ENCODE measurements at regions not wholly inside any gene's neighbourhood (a gene's known extent, or its start where the extent isn't known, plus 50 kb on each side); places are given as distances from the start of the nearest gene placed in this dataset.

DNA sequence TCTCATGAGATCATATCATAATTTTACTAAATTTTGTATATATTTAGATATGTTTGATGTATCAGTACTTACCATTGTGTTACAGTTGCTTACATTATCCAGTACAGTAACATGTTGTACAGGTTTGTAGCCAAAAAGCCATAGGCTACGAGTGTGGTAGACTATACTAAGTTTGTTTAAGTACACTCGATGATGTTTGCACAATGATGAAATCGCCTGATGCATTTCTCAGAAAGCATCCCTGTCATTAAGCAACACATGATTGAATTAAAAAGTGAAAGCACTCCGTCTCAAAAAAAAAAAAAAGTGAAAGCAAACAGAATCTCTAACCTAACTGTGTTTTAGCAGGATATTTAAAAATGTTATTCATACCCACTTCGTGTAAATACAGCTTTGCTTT lies 104.9 kb upstream of the TFAP2D start:
- Histone ChIP-seq H3K79me2 (ENCODE audit: insufficient read depth, low read length) (no peaks in the 10 kb centered on the region), H3K4me2 (ENCODE audit: insufficient read depth, low read length) (no peak overlapping the region), H3K4me3 (ENCODE audit: insufficient read depth, low read length) (no peak overlapping the region), H3K4me1 (ENCODE audit: insufficient read depth, low read length) (no peaks in the 10 kb centered on the region), H3K27ac (ENCODE audit: low read depth, low read length) (no peak overlapping the region), H4K20me1 (ENCODE audit: insufficient read depth, low read length) (no peaks in the 10 kb centered on the region), H3K27me3 (ENCODE audit: insufficient read depth, low read length) (no peaks in the 10 kb centered on the region), H2AFZ (ENCODE audit: low read length) (no peak overlapping the region), H3K9me3 (ENCODE audit: low read depth, low read length) (no peaks in the 10 kb centered on the region), H3K36me3 (ENCODE audit: insufficient read depth, low read length) (no peaks in the 10 kb centered on the region)
- TF ChIP-seq, protein P1, sequence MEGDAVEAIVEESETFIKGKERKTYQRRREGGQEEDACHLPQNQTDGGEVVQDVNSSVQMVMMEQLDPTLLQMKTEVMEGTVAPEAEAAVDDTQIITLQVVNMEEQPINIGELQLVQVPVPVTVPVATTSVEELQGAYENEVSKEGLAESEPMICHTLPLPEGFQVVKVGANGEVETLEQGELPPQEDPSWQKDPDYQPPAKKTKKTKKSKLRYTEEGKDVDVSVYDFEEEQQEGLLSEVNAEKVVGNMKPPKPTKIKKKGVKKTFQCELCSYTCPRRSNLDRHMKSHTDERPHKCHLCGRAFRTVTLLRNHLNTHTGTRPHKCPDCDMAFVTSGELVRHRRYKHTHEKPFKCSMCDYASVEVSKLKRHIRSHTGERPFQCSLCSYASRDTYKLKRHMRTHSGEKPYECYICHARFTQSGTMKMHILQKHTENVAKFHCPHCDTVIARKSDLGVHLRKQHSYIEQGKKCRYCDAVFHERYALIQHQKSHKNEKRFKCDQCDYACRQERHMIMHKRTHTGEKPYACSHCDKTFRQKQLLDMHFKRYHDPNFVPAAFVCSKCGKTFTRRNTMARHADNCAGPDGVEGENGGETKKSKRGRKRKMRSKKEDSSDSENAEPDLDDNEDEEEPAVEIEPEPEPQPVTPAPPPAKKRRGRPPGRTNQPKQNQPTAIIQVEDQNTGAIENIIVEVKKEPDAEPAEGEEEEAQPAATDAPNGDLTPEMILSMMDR (IDR thresholded peaks at IDR 0.05; ENCODE audit: extremely low read depth, low read depth, low read length): no peak
- DNase-seq (ENCODE audit: insufficient read length, low spot score, missing footprints): no peak

GRCh38 chr6:50610562-50610961 lies 102.8 kb upstream of the TFAP2D start:
- H3K27me3 ChIP-seq (ENCODE audit: insufficient read depth, low read length): no peaks in the 10 kb centered on the region
- no peaks in the 10 kb centered on the region for H3K4me1 ChIP-seq (ENCODE audit: insufficient read depth, low read length)
- no peak overlapping the region for H2AFZ ChIP-seq (ENCODE audit: low read length)
- H3K27ac ChIP-seq (ENCODE audit: low read depth, low read length): no peak overlapping the region
- no peak overlapping the region for H3K4me3 ChIP-seq (ENCODE audit: insufficient read depth, low read length)
- no peak overlapping the region for H3K4me2 ChIP-seq (ENCODE audit: insufficient read depth, low read length)
- H3K79me2 ChIP-seq (ENCODE audit: insufficient read depth, low read length): no peaks in the 10 kb centered on the region
- H3K9me3 ChIP-seq (ENCODE audit: low read depth, low read length): no peaks in the 10 kb centered on the region
- H4K20me1 ChIP-seq (ENCODE audit: insufficient read depth, low read length): no peaks in the 10 kb centered on the region
- DNase-seq (ENCODE audit: insufficient read length, low spot score, missing footprints): peak; percentile 2
- no peaks in the 10 kb centered on the region for H3K36me3 ChIP-seq (ENCODE audit: insufficient read depth, low read length)
- TF ChIP-seq, protein P1 (IDR thresholded peaks at IDR 0.05; ENCODE audit: extremely low read depth, low read depth, low read length): no peak

GRCh38 chr6:50635429-50635828 lies 77.9 kb upstream of the TFAP2D start:
- no peak overlapping the region for H3K4me2 ChIP-seq (ENCODE audit: insufficient read depth, low read length)
- H3K36me3 ChIP-seq (ENCODE audit: insufficient read depth, low read length): no peaks in the 10 kb centered on the region
- no peaks in the 10 kb centered on the region for H3K4me1 ChIP-seq (ENCODE audit: insufficient read depth, low read length)
- no peak for DNase-seq (ENCODE audit: insufficient read length, low spot score, missing footprints)
- H3K4me3 ChIP-seq (ENCODE audit: insufficient read depth, low read length): no peak overlapping the region
- no peaks in the 10 kb centered on the region for H3K9me3 ChIP-seq (ENCODE audit: low read depth, low read length)
- H4K20me1 ChIP-seq (ENCODE audit: insufficient read depth, low read length): no peaks in the 10 kb centered on the region
- TF ChIP-seq, protein P1 (IDR thresholded peaks at IDR 0.05; ENCODE audit: extremely low read depth, low read depth, low read length): no peak
- H3K27ac ChIP-seq (ENCODE audit: low read depth, low read length): no peak overlapping the region
- no peaks in the 10 kb centered on the region for H3K79me2 ChIP-seq (ENCODE audit: insufficient read depth, low read length)
- H3K27me3 ChIP-seq (ENCODE audit: insufficient read depth, low read length): no peaks in the 10 kb centered on the region
- H2AFZ ChIP-seq (ENCODE audit: low read length): no peak overlapping the region

DNA sequence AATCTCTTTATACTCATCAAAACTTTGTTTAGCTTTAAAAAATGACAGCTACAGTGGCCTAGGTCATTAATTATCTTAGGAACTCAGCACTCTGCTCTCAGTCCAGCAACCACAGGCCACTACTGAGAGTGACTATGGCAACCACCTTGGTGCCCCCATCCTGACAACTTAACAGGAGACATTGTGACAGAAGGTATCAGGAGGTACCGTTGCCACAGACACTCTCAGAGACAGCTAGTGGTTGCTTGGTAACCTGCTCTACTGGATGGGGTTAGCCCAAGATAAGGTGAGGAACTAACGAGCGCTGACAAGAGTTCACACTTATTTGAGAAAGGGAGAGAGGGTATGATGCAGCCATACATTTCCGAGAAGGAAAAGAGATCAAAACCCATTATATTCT lies 76.1 kb upstream of the TFAP2D start:
- TF ChIP-seq, protein P1 (IDR thresholded peaks at IDR 0.05; ENCODE audit: extremely low read depth, low read depth, low read length): no peak
- H2AFZ ChIP-seq (ENCODE audit: low read length): no peak overlapping the region

More for the DNA sequence above, 76.1 kb upstream of the TFAP2D start:
- no peak overlapping the region for H3K4me3 ChIP-seq (ENCODE audit: insufficient read depth, low read length)
- no peaks in the 10 kb centered on the region for H3K79me2 ChIP-seq (ENCODE audit: insufficient read depth, low read length)
- no peaks in the 10 kb centered on the region for H3K36me3 ChIP-seq (ENCODE audit: insufficient read depth, low read length)
- DNase-seq (ENCODE audit: insufficient read length, low spot score, missing footprints): no peak
- no peaks in the 10 kb centered on the region for H3K9me3 ChIP-seq (ENCODE audit: low read depth, low read length)
- no peaks in the 10 kb centered on the region for H4K20me1 ChIP-seq (ENCODE audit: insufficient read depth, low read length)
- no peak overlapping the region for H3K27ac ChIP-seq (ENCODE audit: low read depth, low read length)
- H3K27me3 ChIP-seq (ENCODE audit: insufficient read depth, low read length): no peaks in the 10 kb centered on the region
- H3K4me1 ChIP-seq (ENCODE audit: insufficient read depth, low read length): no peaks in the 10 kb centered on the region
- H3K4me2 ChIP-seq (ENCODE audit: insufficient read depth, low read length): no peak overlapping the region

Data from osteoblast (primary cell).